Stimulated activated naive CD4-positive, alpha-beta T cell treated with Interleukin-2 at 50 U/mL for 16 hours (primary cell): ENCODE measurements at regions not wholly inside any gene's neighbourhood (a gene's known extent, or its start where the extent isn't known, plus 50 kb on each side); places are given as distances from the start of the nearest gene placed in this dataset.
"Not testable (repeated sequence)": the region's sequence is repeated elsewhere in the genome, so short reads cannot be mapped to it uniquely, and the experiment has no call there.

Experiments
- DNase-seq: peaks from one replicate; lab custom pipeline; 2025; lab: John Stamatoyannopoulos, UW

- no peak for DNase-seq
These were observed 112.8 kb downstream of the DSC3 start for GRCh38 chr18:30929718-30930117.

- DNase-seq = no peak
These were observed 113.5 kb downstream of the DSC3 start for GRCh38 chr18:30929065-30929464.

- DNase-seq = no peak
These were observed 114.9 kb downstream of the DSC3 start for GRCh38 chr18:30927517-30928075.

GRCh38 chr18:30927042-30927441, 115.5 kb downstream of the DSC3 start:
- DNase-seq = no peak

- no peak for DNase-seq
These were observed 116.7 kb downstream of the DSC3 start for GRCh38 chr18:30925795-30926194.

- DNase-seq = no peak
These were observed 121.8 kb downstream of the DSC3 start for GRCh38 chr18:30920757-30921156.

GRCh38 chr18:30920351-30920750, 122.2 kb downstream of the DSC3 start:
- DNase-seq = no peak

GRCh38 chr18:30917651-30918050, 124.9 kb downstream of the DSC3 start:
- no peak for DNase-seq

GRCh38 chr18:30915336-30915988, 127.1 kb downstream of the DSC3 start:
- no peak for DNase-seq

- no peak for DNase-seq
These were observed 134.2 kb downstream of the DSC3 start for GRCh38 chr18:30908381-30908780.

- DNase-seq = no peak
These were observed 139.0 kb downstream of the DSC3 start for GRCh38 chr18:30903566-30903965.

GRCh38 chr18:30889519-30890301, 152.8 kb downstream of the DSC3 start:
- DNase-seq = no peak

- DNase-seq = no peak
These were observed 154.2 kb downstream of the DSC3 start for GRCh38 chr18:30888344-30888743.

- DNase-seq = no peak
These were observed 155.5 kb downstream of the DSC3 start for GRCh38 chr18:30886998-30887397.

- no peak for DNase-seq
These were observed 172.1 kb downstream of the DSC3 start for GRCh38 chr18:30870466-30870865.

- DNase-seq = no peak
These were observed 179.6 kb downstream of the DSC3 start for GRCh38 chr18:30862900-30863299.

- no peak for DNase-seq
These were observed 181.8 kb downstream of the DSC3 start for GRCh38 chr18:30860741-30861140.

- DNase-seq = no peak
These were observed 183.5 kb downstream of the DSC3 start for GRCh38 chr18:30859036-30859435.

- no peak for DNase-seq
These were observed 184.0 kb downstream of the DSC3 start for GRCh38 chr18:30858560-30858959.

GRCh38 chr18:30855762-30856161, 186.8 kb downstream of the DSC3 start:
- DNase-seq = no peak

GRCh38 chr18:30852980-30853379, 189.6 kb downstream of the DSC3 start:
- no peak for DNase-seq

GRCh38 chr18:30852541-30852940, 190.0 kb downstream of the DSC3 start:
- no peak for DNase-seq

GRCh38 chr18:30839056-30839561, 203.4 kb downstream of the DSC3 start:
- not testable (repeated sequence) for DNase-seq
